Astrocyte (in vitro differentiated cells and primary cell): ENCODE measurements at regions not wholly inside any gene's neighbourhood (a gene's known extent, or its start where the extent isn't known, plus 50 kb on each side); places are given as distances from the start of the nearest gene placed in this dataset.

Experiments used
- DNase-seq: peaks from one replicate; pipeline ENCODE4 v3.0.0-alpha.2; 2010; ENCODE audit warnings: low read depth
- FAIRE-seq: peaks from 2 replicates; lab custom pipeline; 2011; peaks lifted over from hg19 to GRCh38; lab: Jason Lieb, UNC
- H2AFZ ChIP-seq: 2 replicates; pipeline ENCODE4 v1.6.0; 2012; ENCODE audit warnings: low read depth, low read length, inconsistent platforms
- H3K27ac ChIP-seq: 2 replicates; pipeline ENCODE4 v1.5.1; 2011; ENCODE audit warnings: low read depth, low read length, inconsistent platforms
- H3K27me3 ChIP-seq: 2 replicates; pipeline ENCODE4 v1.6.0; 2011; ENCODE audit warnings: low read length, inconsistent platforms; ENCODE audit not compliant: insufficient read depth
- H3K36me3 ChIP-seq: 2 replicates; pipeline ENCODE4 v1.5.1; 2011; ENCODE audit warnings: low read length, inconsistent platforms; ENCODE audit not compliant: insufficient read depth
- H3K4me1 ChIP-seq: 2 replicates; pipeline ENCODE4 v1.5.1; 2011; ENCODE audit warnings: low read length, inconsistent platforms; ENCODE audit not compliant: insufficient read depth
- H3K4me2 ChIP-seq: 2 replicates; pipeline ENCODE4 v1.6.0; 2012; ENCODE audit warnings: low read length, inconsistent platforms
- H3K4me3 ChIP-seq: 2 replicates; pipeline ENCODE4 v1.5.1; 2011; ENCODE audit warnings: low read depth, mild to moderate bottlenecking, low read length, inconsistent platforms; ENCODE audit not compliant: insufficient read depth
- H3K79me2 ChIP-seq: 2 replicates; pipeline ENCODE4 v1.6.0; 2012; ENCODE audit warnings: mild to moderate bottlenecking, low read length, inconsistent platforms; ENCODE audit not compliant: insufficient read depth
- H3K9ac ChIP-seq: 2 replicates; pipeline ENCODE4 v1.6.0; 2012; ENCODE audit warnings: mild to moderate bottlenecking, low read length, inconsistent platforms
- H3K9me3 ChIP-seq: 2 replicates; pipeline ENCODE4 v1.5.1; 2012; ENCODE audit warnings: low read depth, mild to moderate bottlenecking, low read length, inconsistent platforms; ENCODE audit not compliant: insufficient read depth
- H4K20me1 ChIP-seq: 2 replicates; pipeline ENCODE4 v1.6.0; 2012; ENCODE audit warnings: low read length, inconsistent platforms; ENCODE audit not compliant: insufficient read depth
- H3K27ac Mint-ChIP-seq: one replicate; pipeline ENCODE4 v1.8.0; 2021; ENCODE audit warnings: mild to moderate bottlenecking, mixed read lengths; ENCODE audit not compliant: unreplicated experiment
- H3K27me3 Mint-ChIP-seq: one replicate; pipeline ENCODE4 v1.8.0; 2021; ENCODE audit warnings: low read depth, mixed read lengths; ENCODE audit not compliant: unreplicated experiment
- H3K36me3 Mint-ChIP-seq: one replicate; pipeline ENCODE4 v1.8.0; 2021; ENCODE audit warnings: low read depth, mixed read lengths; ENCODE audit not compliant: unreplicated experiment
- H3K4me1 Mint-ChIP-seq: one replicate; pipeline ENCODE4 v1.8.0; 2021; ENCODE audit warnings: low read depth, mixed read lengths; ENCODE audit not compliant: unreplicated experiment
- H3K4me3 Mint-ChIP-seq: one replicate; pipeline ENCODE4 v1.8.0; 2021; ENCODE audit warnings: mild to moderate bottlenecking, moderate library complexity, mixed read lengths; ENCODE audit not compliant: unreplicated experiment
- H3K9me3 Mint-ChIP-seq: one replicate; pipeline ENCODE4 v1.8.0; 2021; ENCODE audit warnings: mild to moderate bottlenecking, mixed read lengths; ENCODE audit not compliant: unreplicated experiment
- EZH2 ChIP-seq: IDR thresholded peaks from 2 replicates; pipeline ENCODE4 v1.6.1; 2012; ENCODE audit warnings: mild to moderate bottlenecking, low read length, inconsistent platforms; ENCODE audit not compliant: insufficient read depth
- TF ChIP-seq, protein P1 (sequence below): IDR thresholded peaks from 2 replicates; pipeline ENCODE4 v1.5.1; 2011; ENCODE audit warnings: low read depth, mild to moderate bottlenecking, inconsistent platforms, low read length, moderate library complexity; ENCODE audit not compliant: insufficient read depth

DNA sequence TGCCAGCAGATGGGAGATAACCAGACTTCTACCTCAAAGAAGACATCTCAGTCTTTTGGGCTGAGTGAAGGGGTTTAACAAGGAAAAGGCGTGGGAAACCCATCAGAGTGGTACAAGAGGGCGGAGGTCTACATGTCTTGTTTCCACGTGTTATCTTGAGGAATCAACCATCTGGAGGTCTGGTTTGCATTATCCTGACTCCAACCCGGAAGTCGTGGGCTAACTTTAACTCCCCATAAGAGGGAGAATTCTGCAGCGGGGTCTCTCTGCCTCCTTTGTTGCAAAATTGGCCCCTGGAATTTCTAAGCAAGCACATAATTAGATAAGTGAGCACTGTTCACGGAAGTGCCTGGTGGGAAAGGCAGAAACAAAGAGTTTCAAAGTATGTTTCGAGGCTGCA lies 398.7 kb upstream of the C16orf82 start:
- H3K27me3 ChIP-seq: no peaks in the 10 kb centered on the region
- FAIRE-seq (no peak), DNase-seq (no peak)
- Mint-ChIP-seq H3K9me3 (peaks cover 4% of the 10 kb centered on the region), H3K27me3 (no peaks in the 10 kb centered on the region), H3K4me1 (no peaks in the 10 kb centered on the region), H3K36me3 (no peaks in the 10 kb centered on the region), H3K4me3 (no peak overlapping the region), H3K27ac (no peak overlapping the region)
- peaks cover 3% of the 10 kb centered on the region for H3K9me3 ChIP-seq
- H3K36me3 ChIP-seq: no peaks in the 10 kb centered on the region
- H3K79me2 ChIP-seq: no peaks in the 10 kb centered on the region
- no peaks in the 10 kb centered on the region for H3K4me1 ChIP-seq
- no peak overlapping the region for H3K4me2 ChIP-seq
- no peaks in the 10 kb centered on the region for H4K20me1 ChIP-seq
- H3K9ac ChIP-seq: no peak overlapping the region
- TF ChIP-seq, protein P1, sequence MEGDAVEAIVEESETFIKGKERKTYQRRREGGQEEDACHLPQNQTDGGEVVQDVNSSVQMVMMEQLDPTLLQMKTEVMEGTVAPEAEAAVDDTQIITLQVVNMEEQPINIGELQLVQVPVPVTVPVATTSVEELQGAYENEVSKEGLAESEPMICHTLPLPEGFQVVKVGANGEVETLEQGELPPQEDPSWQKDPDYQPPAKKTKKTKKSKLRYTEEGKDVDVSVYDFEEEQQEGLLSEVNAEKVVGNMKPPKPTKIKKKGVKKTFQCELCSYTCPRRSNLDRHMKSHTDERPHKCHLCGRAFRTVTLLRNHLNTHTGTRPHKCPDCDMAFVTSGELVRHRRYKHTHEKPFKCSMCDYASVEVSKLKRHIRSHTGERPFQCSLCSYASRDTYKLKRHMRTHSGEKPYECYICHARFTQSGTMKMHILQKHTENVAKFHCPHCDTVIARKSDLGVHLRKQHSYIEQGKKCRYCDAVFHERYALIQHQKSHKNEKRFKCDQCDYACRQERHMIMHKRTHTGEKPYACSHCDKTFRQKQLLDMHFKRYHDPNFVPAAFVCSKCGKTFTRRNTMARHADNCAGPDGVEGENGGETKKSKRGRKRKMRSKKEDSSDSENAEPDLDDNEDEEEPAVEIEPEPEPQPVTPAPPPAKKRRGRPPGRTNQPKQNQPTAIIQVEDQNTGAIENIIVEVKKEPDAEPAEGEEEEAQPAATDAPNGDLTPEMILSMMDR: no peak
- no peak for TF ChIP-seq EZH2
- H3K4me3 ChIP-seq: no peak overlapping the region
- H2AFZ ChIP-seq: no peak overlapping the region
- no peak overlapping the region for H3K27ac ChIP-seq

DNA sequence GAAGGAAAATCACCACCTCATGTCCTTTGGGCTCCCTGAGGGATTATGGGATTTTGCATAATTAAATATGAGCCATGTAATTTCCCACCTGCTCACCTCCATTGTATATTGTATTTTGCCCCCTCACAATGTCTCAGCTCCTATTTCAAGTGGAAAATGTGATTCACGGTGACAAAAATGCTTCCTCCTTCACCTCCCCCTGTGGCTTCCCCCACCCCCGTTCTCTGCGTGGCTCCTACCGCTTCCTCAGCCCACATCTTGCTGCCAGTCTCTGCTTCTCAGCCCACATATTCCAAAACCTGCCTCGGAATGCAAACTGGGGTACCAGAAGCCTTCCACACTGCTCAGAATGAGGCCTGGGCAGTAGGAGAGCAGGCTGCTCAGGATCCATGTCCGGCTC lies 394.5 kb upstream of the C16orf82 start:
- peaks cover 8% of the 10 kb centered on the region for H3K9me3 Mint-ChIP-seq
- H3K4me3 Mint-ChIP-seq: no peak overlapping the region
- no peaks in the 10 kb centered on the region for H3K4me1 Mint-ChIP-seq
- Histone ChIP-seq H3K79me2 (no peaks in the 10 kb centered on the region), H3K27ac (no peak overlapping the region), H3K9me3 (peaks cover 3% of the 10 kb centered on the region), H3K36me3 (no peaks in the 10 kb centered on the region), H3K4me3 (no peak overlapping the region), H3K9ac (no peak overlapping the region), H3K4me1 (no peaks in the 10 kb centered on the region), H3K27me3 (no peaks in the 10 kb centered on the region), H2AFZ (no peak overlapping the region), H3K4me2 (no peak overlapping the region), H4K20me1 (no peaks in the 10 kb centered on the region)
- no peak overlapping the region for H3K27ac Mint-ChIP-seq
- no peaks in the 10 kb centered on the region for H3K36me3 Mint-ChIP-seq
- FAIRE-seq (no peak), DNase-seq (no peak)
- TF ChIP-seq, protein P1: no peak
- no peak for TF ChIP-seq EZH2
- H3K27me3 Mint-ChIP-seq: no peaks in the 10 kb centered on the region

DNA sequence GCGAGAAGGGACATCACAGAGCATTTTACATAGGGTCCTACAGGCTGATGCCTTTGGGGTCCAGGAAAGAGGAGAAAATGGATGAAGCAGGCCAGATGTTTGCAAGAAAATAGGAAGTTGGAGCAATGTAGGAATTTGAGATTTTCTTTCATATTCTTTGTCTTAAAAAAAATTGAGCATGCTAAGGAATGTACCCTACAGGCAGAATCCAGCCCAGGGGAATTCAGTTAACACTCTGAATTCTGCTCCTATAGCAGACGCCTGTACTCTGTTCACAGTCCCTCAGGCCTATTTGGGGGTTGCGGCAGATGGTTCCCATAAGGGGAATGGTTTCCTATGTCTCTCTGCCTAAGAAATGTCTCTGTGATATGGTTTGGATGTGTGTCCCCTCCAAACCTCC lies 393.7 kb upstream of the C16orf82 start:
- Mint-ChIP-seq H3K36me3 (no peaks in the 10 kb centered on the region), H3K4me1 (no peaks in the 10 kb centered on the region), H3K27ac (no peak overlapping the region), H3K27me3 (no peaks in the 10 kb centered on the region), H3K9me3 (peaks cover 8% of the 10 kb centered on the region), H3K4me3 (no peak overlapping the region)
- no peaks in the 10 kb centered on the region for H3K4me1 ChIP-seq
- no peaks in the 10 kb centered on the region for H4K20me1 ChIP-seq
- H3K9me3 ChIP-seq: peaks cover 3% of the 10 kb centered on the region
- no peak overlapping the region for H2AFZ ChIP-seq
- no peaks in the 10 kb centered on the region for H3K36me3 ChIP-seq
- H3K4me2 ChIP-seq: no peak overlapping the region
- FAIRE-seq (no peak), DNase-seq (no peak)
- no peak overlapping the region for H3K9ac ChIP-seq
- no peaks in the 10 kb centered on the region for H3K79me2 ChIP-seq
- no peak overlapping the region for H3K4me3 ChIP-seq
- no peak overlapping the region for H3K27ac ChIP-seq
- TF ChIP-seq EZH2: no peak
- TF ChIP-seq, protein P1: no peak
- H3K27me3 ChIP-seq: no peaks in the 10 kb centered on the region
